Endothelial cell of umbilical vein (primary cell): ENCODE measurements at regions not wholly inside any gene's neighbourhood (a gene's known extent, or its start where the extent isn't known, plus 50 kb on each side); places are given as distances from the start of the nearest gene placed in this dataset.

Source experiments
- CTCF ChIP-seq, 2 donors: IDR thresholded peaks; 1 replicate in 1 of 2; 2 replicates in 1 of 2; pipeline ENCODE4 v1.5.1; 2011; ENCODE audit warnings: low read length in 2 of 2, mild to moderate bottlenecking in 2 of 2, moderate library complexity in 2 of 2, control low read depth in 1 of 2, inconsistent platforms in 1 of 2, low read depth in 1 of 2; ENCODE audit not compliant: insufficient read depth in 1 of 2; ENCODE audit errors: extremely low read depth in 1 of 2
- EZH2 ChIP-seq: IDR thresholded peaks from 2 replicates; pipeline ENCODE4 v1.6.1; 2012; ENCODE audit warnings: borderline replicate concordance, low read depth, mild to moderate bottlenecking, moderate library complexity, low read length, inconsistent platforms; ENCODE audit not compliant: severe bottlenecking
- MAX ChIP-seq: IDR thresholded peaks from 2 replicates; pipeline ENCODE4 v1.6.1; 2011; ENCODE audit not compliant: insufficient read depth, insufficient read length
- MYC ChIP-seq: IDR thresholded peaks from one replicate; pipeline ENCODE4 v1.6.1; 2011; ENCODE audit warnings: mild to moderate bottlenecking, low read depth, low read length
- POLR2A ChIP-seq: IDR thresholded peaks from 2 replicates; pipeline ENCODE4 v1.6.1; 2012; ENCODE audit warnings: low read depth, mild to moderate bottlenecking, control low read depth, low read length

- no peak for TF ChIP-seq CTCF (IDR thresholded peaks at IDR 0.05; ENCODE audit: extremely low read depth in 1 of 2, insufficient read depth in 1 of 2, low read depth in 1 of 2, low read length in 2 of 2)
- TF ChIP-seq EZH2: no peak
- TF ChIP-seq POLR2A: no peak
- no peak for TF ChIP-seq MYC
- no peak for TF ChIP-seq MAX
Measured at GRCh38 chr10:20714979-20715378, 182.1 kb downstream of the NEBL start.
